Mesothelial cell of epicardium (in vitro differentiated cells): ENCODE measurements at regions not wholly inside any gene's neighbourhood (a gene's known extent, or its start where the extent isn't known, plus 50 kb on each side); places are given as distances from the start of the nearest gene placed in this dataset.

Source experiments
- DNase-seq, 2 experiments: peaks; one replicate each; pipeline ENCODE4 v3.0.0; 2021; ENCODE audit warnings: low spot score in 2 of 2; ENCODE audit not compliant: unreplicated experiment in 2 of 2
- H3K27ac Mint-ChIP-seq: 2 replicates; pipeline ENCODE4 v1.8.0; 2021; ENCODE audit warnings: mixed read lengths
- H3K27me3 Mint-ChIP-seq: 2 replicates; pipeline ENCODE4 v1.8.0; 2021; ENCODE audit warnings: low read depth, mixed read lengths
- H3K36me3 Mint-ChIP-seq: 2 replicates; pipeline ENCODE4 v1.8.0; 2021; ENCODE audit warnings: mixed read lengths
- H3K4me1 Mint-ChIP-seq: 2 replicates; pipeline ENCODE4 v1.8.0; 2021; ENCODE audit warnings: mixed read lengths
- H3K4me3 Mint-ChIP-seq: 2 replicates; pipeline ENCODE4 v1.8.0; 2021; ENCODE audit warnings: mild to moderate bottlenecking, moderate library complexity, mixed read lengths
- H3K9me3 Mint-ChIP-seq: 2 replicates; pipeline ENCODE4 v1.8.0; 2021; ENCODE audit warnings: mixed read lengths
- TF ChIP-seq, protein P1 (sequence below): fragments of 200-600 bp; sonication (generic); IDR thresholded peaks from one replicate; pipeline ENCODE4 v1.5.0; 2021; ENCODE audit warnings: antibody characterized with exemption; ENCODE audit not compliant: unreplicated experiment

DNA sequence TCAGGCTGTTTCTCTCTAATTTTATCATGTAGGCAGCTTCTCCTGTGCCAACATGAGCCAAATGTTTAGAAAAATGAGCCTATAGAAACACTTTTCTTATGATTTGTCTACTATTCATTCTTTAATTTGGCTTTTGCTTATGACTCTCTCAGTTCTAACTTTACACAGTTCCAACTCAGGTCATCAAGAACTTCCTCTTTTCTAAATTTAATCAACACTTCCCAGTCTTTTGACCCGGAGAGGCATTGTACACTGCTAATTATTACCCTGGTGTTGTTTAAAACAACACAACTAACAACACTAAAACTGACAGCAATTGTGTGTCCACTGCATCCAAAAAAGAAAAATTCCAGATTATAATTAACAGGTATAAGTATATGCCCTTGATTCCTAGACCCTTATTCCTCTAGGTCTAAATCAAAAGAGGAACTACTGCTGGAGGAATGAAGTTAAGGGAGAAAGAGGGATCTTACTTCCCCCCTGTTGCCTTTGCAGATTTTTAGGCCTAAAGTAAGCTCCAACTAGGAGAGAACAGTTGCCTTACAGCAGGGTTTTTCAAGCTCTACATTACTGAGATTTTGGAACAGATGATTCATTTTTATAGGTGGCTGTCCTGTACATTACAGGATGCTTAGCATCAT is 332.2 kb upstream of the GOLIM4 start:
- TF ChIP-seq, protein P1, sequence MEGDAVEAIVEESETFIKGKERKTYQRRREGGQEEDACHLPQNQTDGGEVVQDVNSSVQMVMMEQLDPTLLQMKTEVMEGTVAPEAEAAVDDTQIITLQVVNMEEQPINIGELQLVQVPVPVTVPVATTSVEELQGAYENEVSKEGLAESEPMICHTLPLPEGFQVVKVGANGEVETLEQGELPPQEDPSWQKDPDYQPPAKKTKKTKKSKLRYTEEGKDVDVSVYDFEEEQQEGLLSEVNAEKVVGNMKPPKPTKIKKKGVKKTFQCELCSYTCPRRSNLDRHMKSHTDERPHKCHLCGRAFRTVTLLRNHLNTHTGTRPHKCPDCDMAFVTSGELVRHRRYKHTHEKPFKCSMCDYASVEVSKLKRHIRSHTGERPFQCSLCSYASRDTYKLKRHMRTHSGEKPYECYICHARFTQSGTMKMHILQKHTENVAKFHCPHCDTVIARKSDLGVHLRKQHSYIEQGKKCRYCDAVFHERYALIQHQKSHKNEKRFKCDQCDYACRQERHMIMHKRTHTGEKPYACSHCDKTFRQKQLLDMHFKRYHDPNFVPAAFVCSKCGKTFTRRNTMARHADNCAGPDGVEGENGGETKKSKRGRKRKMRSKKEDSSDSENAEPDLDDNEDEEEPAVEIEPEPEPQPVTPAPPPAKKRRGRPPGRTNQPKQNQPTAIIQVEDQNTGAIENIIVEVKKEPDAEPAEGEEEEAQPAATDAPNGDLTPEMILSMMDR, result no peak
- no peak for DNase-seq
- Mint-ChIP-seq H3K27ac (no peak overlapping the region), H3K36me3 (peaks cover 34% of the 10 kb centered on the region), H3K9me3 (peaks cover 13% of the 10 kb centered on the region), H3K4me3 (no peak overlapping the region), H3K4me1 (peaks cover 17% of the 10 kb centered on the region), H3K27me3 (no peaks in the 10 kb centered on the region)

DNA sequence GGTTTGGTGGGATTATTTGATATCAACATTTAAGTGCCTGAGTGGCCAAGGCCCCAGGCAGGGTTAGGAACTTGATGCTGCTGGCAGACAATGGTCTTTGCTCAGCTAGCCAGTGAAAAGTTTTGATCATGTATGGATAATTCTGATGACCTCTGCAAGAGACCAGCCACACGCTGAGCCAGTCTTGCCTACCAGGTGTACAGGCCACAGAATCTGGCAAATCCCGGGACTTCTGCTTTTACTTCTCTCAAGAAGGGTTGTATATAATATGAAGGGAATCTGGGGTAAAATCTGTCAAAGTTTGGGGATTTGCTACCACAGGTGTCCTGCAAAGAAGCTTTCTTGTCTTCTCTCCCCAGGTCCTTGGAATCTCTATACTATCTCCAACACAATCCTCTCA is 331.4 kb upstream of the GOLIM4 start:
- H3K4me3 Mint-ChIP-seq, result no peak overlapping the region
- H3K9me3 Mint-ChIP-seq, result peaks cover 16% of the 10 kb centered on the region
- DNase-seq, result no peak
- H3K27me3 Mint-ChIP-seq, result no peaks in the 10 kb centered on the region
- peaks cover 17% of the 10 kb centered on the region for H3K4me1 Mint-ChIP-seq
- TF ChIP-seq, protein P1, result no peak
- peaks cover 39% of the 10 kb centered on the region for H3K36me3 Mint-ChIP-seq
- H3K27ac Mint-ChIP-seq, result peak overlapping the region; percentile 69

DNA sequence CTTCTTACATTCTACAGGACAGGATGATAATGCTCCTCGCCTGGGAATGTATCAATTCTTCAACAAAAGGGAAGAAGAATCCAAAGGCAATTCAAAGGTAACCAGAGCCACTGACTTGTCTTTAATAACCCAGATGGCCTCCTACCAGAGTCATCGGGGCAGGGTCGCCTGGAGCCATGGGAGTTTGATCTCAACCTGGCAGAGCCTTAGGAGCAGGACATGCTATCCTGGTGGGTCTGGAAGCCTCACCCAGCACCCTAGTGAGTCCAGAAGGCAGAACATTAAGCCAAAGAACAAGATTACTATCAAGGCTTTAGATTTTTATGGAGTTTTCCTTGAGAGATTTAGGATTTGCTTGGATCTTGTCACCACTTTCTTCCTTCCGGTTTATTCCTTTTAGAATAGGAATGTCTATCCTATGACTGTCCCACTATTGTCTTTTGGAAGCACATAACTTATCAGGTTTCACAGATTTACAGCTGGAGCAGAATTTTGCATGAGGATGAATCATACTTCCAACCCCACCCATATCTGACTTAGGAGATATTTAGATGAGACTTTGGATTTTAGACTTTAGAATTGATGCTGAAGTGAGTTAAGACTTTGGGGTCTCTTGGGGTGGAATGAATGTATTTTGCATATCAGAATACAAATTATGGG is 330.3 kb upstream of the GOLIM4 start:
- Mint-ChIP-seq H3K27ac (no peak overlapping the region), H3K4me1 (peaks cover 17% of the 10 kb centered on the region), H3K9me3 (peaks cover 21% of the 10 kb centered on the region), H3K27me3 (no peaks in the 10 kb centered on the region), H3K36me3 (peaks cover 38% of the 10 kb centered on the region), H3K4me3 (no peak overlapping the region)
- DNase-seq, result no peak
- TF ChIP-seq, protein P1, result no peak

DNA sequence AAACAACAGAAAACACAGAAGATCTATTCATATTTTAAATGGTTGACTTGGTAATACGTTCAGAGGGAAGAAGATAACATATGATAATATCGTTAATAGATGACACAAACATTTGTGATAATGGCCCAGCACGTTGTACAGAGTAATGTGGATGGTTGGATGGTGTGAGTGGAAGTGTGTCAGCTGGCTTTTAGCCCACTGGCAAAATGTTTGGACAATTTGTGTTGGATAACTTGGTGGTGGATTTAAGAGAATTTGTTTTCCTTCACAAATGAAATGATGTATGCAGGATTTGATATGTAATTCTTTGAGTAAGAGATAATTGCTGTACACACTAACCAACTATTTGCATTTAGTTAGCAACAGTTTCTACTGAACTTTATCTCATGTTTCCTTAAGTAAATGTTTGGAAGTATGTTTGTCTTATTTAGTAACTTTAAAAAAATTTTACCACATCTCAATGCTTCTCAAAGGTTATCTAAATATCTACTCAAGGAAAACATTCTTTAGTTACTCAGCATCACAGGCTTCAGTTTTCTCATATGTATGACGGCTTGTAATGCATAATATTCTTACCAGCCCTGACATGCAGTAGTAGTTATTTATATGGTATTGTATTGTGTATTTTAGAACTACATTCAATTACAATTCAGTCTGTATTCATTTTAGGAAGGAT is 328.5 kb upstream of the GOLIM4 start:
- Mint-ChIP-seq H3K36me3 (peaks cover 41% of the 10 kb centered on the region), H3K27me3 (no peaks in the 10 kb centered on the region), H3K4me3 (no peak overlapping the region), H3K9me3 (peaks cover 24% of the 10 kb centered on the region), H3K27ac (peak overlapping the region; percentile 39), H3K4me1 (peaks cover 25% of the 10 kb centered on the region)
- no peak for DNase-seq
- TF ChIP-seq, protein P1, result no peak

DNA sequence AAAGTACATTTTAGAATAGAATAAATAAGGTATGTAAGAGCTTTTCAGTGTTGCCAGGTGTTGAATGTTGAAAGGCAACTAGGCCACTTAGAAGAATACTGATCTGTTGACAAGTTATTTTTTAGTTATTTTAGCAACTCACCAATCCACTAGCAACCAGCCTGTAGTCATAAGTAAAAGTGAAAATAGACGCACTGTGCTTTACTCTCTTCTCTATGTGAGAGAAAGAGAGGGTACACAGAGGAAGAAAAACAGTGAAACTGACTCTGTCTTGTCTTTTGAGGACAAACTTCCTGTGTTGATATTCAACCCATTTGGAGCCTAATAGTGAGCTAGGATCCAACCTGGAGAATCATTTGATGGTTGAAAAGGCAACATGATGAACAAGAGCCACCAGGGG is 327.1 kb upstream of the GOLIM4 start:
- peaks cover 24% of the 10 kb centered on the region for H3K9me3 Mint-ChIP-seq
- TF ChIP-seq, protein P1, result no peak
- peaks cover 33% of the 10 kb centered on the region for H3K4me1 Mint-ChIP-seq
- no peak for DNase-seq
- no peak overlapping the region for H3K4me3 Mint-ChIP-seq
- no peak overlapping the region for H3K27ac Mint-ChIP-seq
- H3K36me3 Mint-ChIP-seq, result peaks cover 41% of the 10 kb centered on the region
- H3K27me3 Mint-ChIP-seq, result no peaks in the 10 kb centered on the region
